GM21723 (cell line): ENCODE measurements at regions not wholly inside any gene's neighbourhood (a gene's known extent, or its start where the extent isn't known, plus 50 kb on each side); places are given as distances from the start of the nearest gene placed in this dataset.
"Not testable (repeated sequence)": the region's sequence is repeated elsewhere in the genome, so short reads cannot be mapped to it uniquely, and the experiment has no call there.

Experiments
- ATAC-seq: cut with Tn5 transposase; IDR thresholded peaks from one replicate; pipeline ENCODE4 v1.9.1; 2021; ENCODE audit warnings: mild to moderate bottlenecking, moderate library complexity; ENCODE audit not compliant: unreplicated experiment

DNA sequence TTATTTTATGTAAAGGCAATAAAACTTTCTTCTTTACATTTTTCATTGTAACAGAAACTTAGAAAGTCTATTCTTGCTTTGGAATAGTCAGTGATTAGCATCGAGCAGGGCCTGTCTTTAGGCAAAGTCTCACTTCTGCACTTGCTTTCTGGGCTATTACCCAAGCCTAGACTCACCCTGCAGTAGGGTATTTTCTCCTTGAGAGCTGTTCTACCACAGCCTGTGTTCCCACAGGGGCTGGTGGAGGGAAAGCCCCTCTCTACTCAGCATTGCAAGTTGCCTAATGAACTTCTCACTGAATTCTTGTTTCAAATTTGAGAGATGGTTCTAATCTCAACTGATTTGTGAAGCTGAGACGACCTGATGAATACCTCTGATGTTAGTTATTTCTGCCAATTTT is 111.7 kb upstream of the KLHL14 start:
- ATAC-seq, result peak; percentile 79

DNA sequence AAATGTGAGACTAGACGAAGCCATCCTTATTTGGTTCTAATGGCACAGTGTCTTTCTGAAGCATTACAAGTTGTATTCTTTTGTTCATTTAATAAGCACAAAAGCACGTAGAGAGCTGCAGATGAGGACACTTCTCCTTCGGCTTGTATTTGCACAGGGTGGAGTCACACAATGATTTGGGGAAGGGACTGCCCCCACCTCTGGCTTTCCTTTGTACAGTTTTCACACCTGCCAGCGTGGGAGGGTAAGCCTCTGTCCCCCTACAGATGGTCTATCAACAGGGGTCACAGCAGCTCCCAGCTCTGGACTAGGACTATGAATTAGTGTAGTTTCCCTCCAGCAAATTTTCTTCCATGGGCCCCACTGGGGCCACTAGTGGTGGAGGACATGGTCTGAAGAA is 108.2 kb upstream of the KLHL14 start:
- ATAC-seq, result no peak

DNA sequence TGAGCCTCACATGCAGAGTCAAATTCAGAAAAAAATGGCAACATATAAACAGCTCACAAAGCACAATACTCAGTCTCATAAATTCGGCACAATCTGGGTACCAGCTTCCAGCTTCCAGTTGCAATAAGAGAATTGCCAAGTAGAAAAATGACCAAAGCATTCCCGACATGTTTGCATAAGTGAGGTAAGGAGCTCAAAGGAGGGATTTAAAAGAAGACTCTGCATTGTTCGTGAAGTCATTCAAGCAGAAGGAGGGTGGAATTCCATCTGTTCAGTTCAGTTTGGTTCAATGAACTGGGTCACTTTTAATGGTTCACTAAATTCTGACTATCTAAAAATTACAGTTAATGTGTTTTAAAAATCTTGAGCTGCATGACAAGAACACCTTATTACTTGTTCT is 106.7 kb upstream of the KLHL14 start:
- ATAC-seq, result no peak

DNA sequence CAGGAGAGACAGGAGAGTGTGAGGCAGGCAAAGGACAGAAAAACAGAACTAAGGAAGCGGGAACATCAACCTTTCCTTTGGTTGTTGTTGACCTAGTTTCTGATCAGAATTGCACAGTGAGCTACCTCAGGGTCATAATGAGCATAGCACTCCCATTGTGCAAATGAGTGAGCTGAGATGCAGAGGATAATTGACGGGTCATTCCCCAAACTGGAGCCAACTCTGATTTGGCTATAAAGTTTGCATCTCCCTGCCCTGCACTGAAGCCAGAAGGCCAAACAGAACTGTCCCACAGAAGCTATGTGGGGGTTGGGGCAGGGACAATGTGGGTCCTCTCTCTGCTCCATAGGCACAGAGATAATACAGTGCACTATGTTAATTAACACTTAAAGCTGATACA is 105.6 kb upstream of the KLHL14 start:
- no peak for ATAC-seq

DNA sequence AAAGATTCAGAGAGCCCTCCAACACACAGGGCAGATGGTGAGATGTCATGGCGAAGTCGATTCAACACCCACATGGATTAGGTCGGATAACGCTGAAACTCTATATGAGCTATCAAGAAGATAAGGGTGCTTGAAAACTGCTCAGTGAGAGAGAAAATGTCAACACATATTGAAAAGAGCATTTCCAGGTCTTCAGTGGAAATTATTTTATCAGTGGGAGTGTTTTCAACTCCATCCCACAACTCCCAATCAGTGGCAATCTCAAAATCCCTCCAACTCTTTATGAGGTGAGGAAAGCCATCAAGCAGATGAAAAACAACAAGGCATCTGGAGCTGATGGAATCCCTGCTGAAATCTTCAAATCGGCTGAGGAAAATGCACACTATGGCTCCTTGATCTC is 104.5 kb upstream of the KLHL14 start:
- ATAC-seq, result no peak

DNA sequence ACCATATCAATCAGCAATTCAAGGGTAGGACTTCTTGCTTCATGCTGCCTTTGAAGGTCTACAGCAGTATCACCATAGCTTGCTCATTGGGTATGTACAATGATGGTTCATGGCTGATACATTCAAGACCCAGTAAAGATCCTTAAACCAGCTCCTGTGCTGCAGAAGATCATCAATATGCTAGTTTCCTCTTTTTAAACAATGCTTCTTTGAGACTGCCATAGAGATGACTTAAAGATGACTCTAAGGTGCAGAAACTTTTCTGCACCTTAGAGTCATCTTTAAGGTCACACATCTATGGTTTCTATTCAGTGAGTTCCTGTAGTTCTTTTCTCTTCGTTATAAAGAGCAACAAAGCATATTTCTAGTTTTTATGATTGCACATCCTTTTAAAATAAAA is 102.8 kb upstream of the KLHL14 start:
- ATAC-seq, result no peak

DNA sequence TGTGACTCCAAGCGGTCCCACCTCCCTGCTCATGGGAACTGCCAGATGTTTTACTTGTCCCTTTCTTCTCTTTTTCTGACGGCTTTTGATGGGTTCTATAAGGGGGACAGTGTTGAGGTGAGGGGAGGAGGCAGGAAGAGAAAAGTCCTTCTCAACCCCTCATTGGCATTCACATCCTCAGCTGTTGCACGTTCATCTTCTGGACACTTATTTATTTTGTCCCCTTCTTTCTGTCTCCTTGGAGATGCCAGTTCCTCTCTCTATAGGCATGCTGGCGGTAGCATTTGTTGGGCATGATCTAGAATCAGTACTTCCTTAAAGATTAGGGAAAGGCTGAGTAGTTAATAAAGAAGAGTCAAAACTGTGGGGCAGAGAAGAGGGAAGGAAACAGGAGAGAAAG is 99.0 kb upstream of the KLHL14 start:
- no peak for ATAC-seq

DNA sequence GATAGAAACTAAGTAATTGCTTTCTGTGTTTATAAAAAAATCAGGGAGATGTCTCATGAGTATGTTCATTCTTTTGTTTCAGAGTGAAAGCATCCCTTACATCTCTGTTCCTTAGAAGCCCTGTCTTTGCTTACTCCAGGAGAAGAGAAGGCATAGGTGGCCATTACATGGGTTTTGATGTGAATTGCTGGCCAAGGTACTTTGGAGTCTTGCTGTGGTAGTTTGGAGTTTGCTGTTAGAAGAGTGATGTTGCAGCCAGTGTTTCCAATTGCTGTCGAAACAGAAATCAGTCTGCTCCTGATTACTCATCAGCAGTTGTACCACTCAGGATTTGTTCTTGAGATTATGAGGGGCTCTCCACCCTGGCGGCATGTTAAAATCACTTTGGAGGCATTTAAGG is 97.8 kb upstream of the KLHL14 start:
- no peak for ATAC-seq

DNA sequence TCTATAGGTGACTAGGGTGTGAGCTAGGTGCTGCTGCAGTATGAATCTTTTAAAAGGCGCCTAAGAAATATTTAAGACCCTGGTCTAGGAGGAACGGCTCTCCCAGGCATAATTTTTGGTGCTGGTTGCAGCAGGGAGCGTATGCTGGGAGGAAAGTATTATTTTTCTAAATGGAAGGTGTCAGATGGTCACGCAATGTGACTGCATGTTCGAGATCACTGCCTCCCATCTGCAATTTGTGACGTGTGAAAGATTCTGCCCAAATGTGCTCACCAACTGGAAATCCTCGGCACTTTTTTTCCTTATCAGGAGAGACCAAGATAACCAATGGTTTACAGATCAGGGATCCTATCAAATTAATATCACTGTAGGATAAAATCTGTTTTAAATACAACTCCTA is 95.6 kb upstream of the KLHL14 start:
- no peak for ATAC-seq

DNA sequence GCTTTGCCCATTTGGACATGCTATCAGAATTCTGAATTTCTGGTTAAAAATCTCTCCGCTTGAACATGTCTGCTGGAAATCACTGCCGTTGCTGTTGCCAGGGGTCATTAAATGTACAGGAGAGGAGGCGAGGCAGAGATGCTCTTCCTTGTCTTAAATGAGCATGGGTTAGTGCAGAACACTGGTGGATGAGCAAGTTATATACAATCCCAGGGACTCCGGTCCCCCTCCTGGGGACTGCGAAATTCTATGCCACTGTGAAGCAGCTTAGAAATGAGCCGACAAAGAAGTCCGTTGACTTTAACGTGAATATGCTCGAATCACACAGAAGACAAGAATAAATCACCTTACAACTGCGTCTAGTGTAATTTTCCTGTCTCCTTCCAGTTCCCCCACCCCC is 95.1 kb upstream of the KLHL14 start:
- ATAC-seq, result no peak

DNA sequence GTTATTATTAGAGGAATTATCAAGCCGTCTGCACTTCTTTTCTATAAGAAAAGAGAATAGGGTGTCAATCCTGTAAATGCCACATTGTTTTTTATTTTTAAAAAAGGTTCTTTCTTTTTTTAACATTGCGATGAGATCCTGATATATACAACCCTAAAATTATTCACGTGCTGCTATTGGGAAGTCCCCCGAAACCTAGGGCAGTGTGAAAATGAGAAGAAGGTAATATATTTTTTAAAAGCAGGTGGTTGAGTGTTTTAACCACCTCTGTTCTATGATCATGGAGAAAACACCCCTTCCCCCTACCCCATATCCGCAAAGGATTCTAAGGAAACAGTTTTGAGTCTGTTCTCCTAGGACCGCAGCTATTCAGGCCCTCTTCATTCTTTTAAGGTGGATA is 94.5 kb upstream of the KLHL14 start:
- ATAC-seq, result no peak

DNA sequence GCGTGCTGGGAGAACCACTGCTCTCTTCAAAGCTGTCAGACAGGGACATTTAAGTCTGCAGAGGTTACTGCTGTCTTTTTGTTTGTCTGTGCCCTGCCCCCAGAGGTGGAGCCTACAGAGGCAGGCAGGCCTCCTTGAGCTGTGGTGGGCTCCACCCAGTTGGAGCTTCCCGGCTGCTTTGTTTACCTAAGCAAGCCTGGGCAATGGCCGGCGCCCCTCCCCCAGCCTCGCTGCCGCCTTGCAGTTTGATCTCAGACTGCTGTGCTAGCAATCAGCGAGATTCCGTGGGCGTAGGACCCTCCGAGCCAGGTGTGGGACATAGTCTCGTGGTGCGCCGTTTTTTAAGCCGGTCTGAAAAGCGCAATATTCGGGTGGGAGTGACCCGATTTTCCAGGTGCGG is 89.2 kb upstream of the KLHL14 start:
- not testable (repeated sequence) for ATAC-seq

DNA sequence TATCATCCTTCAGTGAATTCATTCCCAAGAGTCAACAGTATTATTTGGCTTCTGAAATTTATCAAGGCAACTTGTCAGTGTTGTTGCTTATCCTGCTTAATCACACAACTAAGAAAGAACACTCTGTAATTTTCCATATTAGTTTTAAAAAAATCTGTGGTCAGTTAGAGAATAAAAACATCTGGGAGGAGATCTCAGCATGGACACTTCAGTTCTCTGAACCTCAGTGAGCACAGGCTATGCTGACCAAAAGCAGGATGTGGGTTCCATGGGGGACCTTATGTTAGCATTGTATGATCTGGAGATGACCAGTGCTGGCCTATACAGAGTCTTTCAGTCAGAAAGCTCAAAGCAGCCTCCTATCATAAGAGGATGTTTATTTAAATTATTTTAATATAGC is 79.1 kb upstream of the KLHL14 start:
- no peak for ATAC-seq

DNA sequence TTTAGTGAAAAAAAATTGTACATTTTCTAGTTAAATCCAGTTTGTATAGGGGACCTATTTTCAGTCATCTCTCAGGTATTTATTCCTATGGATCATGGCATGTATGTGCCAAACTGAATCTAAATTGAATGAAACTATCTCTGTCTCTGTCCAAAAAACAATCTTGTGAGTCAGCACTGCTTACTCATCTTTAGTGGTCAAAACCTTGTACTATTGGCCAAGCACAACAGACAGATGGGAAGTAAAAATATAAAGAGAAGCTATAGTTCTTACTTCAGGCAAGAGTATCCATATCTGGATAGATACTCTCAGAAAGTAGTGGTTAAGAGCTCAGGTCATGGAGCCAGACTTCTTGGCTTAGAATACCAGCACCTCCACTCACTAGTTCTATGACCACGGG is 76.0 kb upstream of the KLHL14 start:
- no peak for ATAC-seq

DNA sequence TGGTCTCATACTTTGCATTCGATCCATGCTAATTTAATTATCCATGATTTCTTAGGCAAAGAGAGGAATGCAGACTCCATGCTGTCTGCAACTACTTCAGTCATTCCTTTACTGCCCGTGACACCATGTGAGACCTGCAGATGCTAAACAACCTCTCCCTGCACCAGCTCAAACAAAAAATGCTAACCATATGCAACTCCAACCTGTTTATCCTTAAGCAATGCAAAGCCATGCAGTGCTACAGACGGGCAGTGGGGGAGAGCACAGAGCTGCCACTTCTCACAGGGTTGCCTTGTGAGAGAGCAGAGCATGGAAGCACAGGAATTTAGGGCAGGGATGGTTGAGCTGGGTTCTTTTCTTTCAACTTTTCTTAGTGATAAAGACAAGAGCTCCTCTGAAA is 74.9 kb upstream of the KLHL14 start:
- no peak for ATAC-seq

DNA sequence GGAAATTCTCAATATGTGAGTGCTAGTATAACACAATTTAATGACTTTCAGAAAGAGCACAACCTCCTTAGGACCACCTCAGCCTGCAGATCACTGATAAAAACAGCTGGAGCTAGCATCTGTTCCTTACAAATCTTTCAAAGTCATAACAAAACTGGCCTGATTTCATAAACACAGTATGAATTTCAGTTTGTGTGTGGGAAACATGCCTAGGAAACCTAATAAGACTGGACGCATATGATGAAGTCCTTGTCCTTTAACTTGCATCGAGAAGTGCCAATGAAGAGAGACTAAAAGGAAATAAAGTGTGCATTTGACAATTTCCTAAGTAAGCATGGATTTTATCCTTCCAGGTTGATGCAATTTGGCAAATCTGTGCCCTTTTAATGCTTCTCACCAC is 74.1 kb upstream of the KLHL14 start:
- no peak for ATAC-seq

DNA sequence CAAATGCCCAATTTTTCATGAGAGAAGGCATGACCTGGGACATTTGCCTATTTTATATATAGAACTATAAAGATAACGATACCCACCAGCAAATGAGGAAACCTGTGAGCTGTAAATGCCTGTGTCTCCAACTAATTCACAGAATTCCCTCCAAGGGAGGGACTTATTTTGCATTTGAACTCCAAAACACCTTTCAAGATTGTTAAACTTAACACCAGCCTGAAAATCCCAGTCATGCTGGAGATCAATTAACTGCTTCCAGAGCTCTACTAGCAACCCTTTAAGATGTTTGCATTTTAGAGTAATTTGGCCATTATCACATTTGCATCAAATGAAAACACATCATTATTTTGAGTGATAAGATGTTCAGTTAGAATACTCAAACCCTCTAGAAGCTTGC is 68.1 kb upstream of the KLHL14 start:
- no peak for ATAC-seq

DNA sequence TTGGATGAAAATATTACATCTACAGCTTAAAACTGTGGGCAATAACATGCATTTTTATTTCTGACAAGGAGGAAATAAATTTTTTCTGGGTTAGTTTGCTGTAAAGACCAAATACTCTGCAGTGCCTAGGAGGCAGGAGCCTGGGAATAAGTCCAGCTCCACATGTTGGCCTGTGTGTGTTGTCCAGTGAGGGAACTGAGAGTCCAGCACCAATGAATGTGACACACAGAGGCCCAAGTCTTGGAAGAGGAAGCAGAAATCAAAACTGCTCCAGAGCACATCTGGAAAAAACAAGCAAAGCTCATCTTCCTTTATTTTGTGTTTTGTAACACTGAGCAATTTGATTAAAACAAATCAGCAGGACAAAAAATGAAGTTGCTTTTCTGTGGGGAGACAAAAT is 63.1 kb upstream of the KLHL14 start:
- ATAC-seq, result no peak

DNA sequence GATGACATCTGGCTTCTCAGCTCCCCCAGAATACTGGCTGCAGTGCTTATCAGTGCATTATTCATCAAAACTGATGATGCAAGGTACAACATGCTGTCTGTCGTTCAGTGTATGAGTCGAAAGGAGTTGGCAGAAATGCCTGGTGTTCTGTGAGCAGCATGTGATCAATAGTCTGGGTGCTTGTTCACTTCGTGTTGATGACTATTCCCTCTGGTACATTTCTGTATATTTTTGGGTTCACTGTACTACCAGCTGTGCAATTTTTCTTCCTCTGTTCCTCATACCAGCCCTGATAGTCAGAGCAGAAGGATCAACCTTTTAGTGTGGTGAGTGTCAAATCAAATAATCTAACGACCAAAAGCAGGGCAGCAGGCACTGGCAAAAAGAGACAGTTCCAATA is 59.0 kb upstream of the KLHL14 start:
- no peak for ATAC-seq

DNA sequence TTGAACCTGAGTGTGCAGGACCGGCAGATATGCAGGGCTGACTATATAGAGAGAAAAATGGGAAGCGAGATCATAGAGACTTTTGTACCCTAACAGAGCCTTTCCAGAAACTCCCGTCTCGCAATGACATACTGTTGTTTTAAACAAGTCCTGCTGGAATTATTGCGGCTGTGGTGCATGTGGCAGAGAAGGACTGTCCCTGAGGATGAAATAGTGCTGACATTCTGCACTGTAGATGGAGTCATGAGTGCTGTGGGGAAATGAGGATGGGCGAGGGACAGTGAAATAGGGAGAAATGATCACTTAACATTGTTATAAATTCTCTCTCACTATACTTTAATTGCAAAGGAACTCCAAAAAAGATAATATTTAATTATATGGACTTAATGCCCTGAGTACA is 50.4 kb upstream of the KLHL14 start:
- ATAC-seq, result no peak
